NT2/D1 (cell line): ENCODE measurements at regions not wholly inside any gene's neighbourhood (a gene's known extent, or its start where the extent isn't known, plus 50 kb on each side); places are given as distances from the start of the nearest gene placed in this dataset.

Experiments
- SUZ12 ChIP-seq: IDR thresholded peaks from 2 replicates; pipeline ENCODE4 v1.6.1; 2011; ENCODE audit not compliant: insufficient read length, insufficient read depth; ENCODE audit errors: extremely low read depth
- YY1 ChIP-seq: IDR thresholded peaks from 2 replicates; pipeline ENCODE4 v1.6.1; 2011; ENCODE audit not compliant: insufficient read length, insufficient read depth
- ZNF274 ChIP-seq: IDR thresholded peaks from 2 replicates; pipeline ENCODE4 v1.6.1; 2011; ENCODE audit warnings: mild to moderate bottlenecking, low read depth, low read length

GRCh38 chr17:77371888-77372443, 231.2 kb downstream of the SEC14L1 start:
- no peak for TF ChIP-seq ZNF274
- no peak for TF ChIP-seq YY1
- no peak for TF ChIP-seq SUZ12
